ENCODE measurements at regions not wholly inside any gene's neighbourhood (a gene's known extent, or its start where the extent isn't known, plus 50 kb on each side); places are given as distances from the start of the nearest gene placed in this dataset.

GRCh38 chr12:13583630-13584029, 387.1 kb downstream of the EMP1 start:
- TF ChIP-seq REST (IDR thresholded peaks at IDR 0.05; ENCODE audit: insufficient read depth in 1 of 2, low read depth in 2 of 2, low read length in 2 of 2) (no peak), POLR2AphosphoS5 (IDR thresholded peaks at IDR 0.05; ENCODE audit: low read depth, low read length) (no peak)

Data from PFSK-1 (cell line).